ENCODE measurements at regions not wholly inside any gene's neighbourhood (a gene's known extent, or its start where the extent isn't known, plus 50 kb on each side); places are given as distances from the start of the nearest gene placed in this dataset.

- TF ChIP-seq CTCF (IDR thresholded peaks at IDR 0.05) (no peak), ZFX (IDR thresholded peaks at IDR 0.05; ENCODE audit: borderline replicate concordance) (no peak)
Measured at GRCh38 chr1:178572604-178573003, 59.7 kb downstream of the TEX35 start.
